ENCODE measurements at regions not wholly inside any gene's neighbourhood (a gene's known extent, or its start where the extent isn't known, plus 50 kb on each side); places are given as distances from the start of the nearest gene placed in this dataset.

- TF ChIP-seq CTCF (IDR thresholded peaks at IDR 0.05), result no peak
- TF ChIP-seq POLR2A (IDR thresholded peaks at IDR 0.05), result no peak
These were observed 184.0 kb upstream of the BCL6 start for GRCh38 chr3:187929112-187929816.
